ENCODE measurements at regions not wholly inside any gene's neighbourhood (a gene's known extent, or its start where the extent isn't known, plus 50 kb on each side); places are given as distances from the start of the nearest gene placed in this dataset.
A peak's percentile ranks its signal among the peaks of the same experiment; 100 is the strongest.
"Not testable (repeated sequence)": the region's sequence is repeated elsewhere in the genome, so short reads cannot be mapped to it uniquely, and the experiment has no call there.

- peak in 1 of 2 donors; percentile 8 for DNase-seq
- 67 to 76% (median 74%) methylated on average over 6 to 13 of the region's 13 CpGs for WGBS, 5 donors
- Histone ChIP-seq H3K27me3 (peaks cover 0 to 5% (median 0%) of the 10 kb centered on the region in 3 donors), H3K9me3 (no peaks in the 10 kb centered on the region), H3K4me1 (peaks cover 17 to 30% (median 22%) of the 10 kb centered on the region in 4 donors), H3K36me3 (no peaks in the 10 kb centered on the region), H3K4me3 (no peak overlapping the region), H3K27ac (peak overlapping the region in 1 of 5 donors; percentile 27)
- intact Hi-C loops (cut with DNase I; ENCODE audit: low total_unique reads), result no loop called here
- TF ChIP-seq POLR2A (IDR thresholded peaks at IDR 0.05) (no peak), CTCF (IDR thresholded peaks at IDR 0.05) (no peak), POLR2AphosphoS5 (IDR thresholded peaks at IDR 0.05) (no peak), EP300 (IDR thresholded peaks at IDR 0.05) (no peak)
Measured at GRCh38 chr22:46031965-46032851, 55.2 kb upstream of the WNT7B start.

GRCh38 chr22:46033256-46034200, 56.6 kb upstream of the WNT7B start:
- Histone ChIP-seq H3K4me1 (peaks cover 13 to 26% (median 20%) of the 10 kb centered on the region in 4 donors), H3K27me3 (no peaks in the 10 kb centered on the region), H3K36me3 (no peaks in the 10 kb centered on the region), H3K9me3 (no peaks in the 10 kb centered on the region), H3K4me3 (no peak overlapping the region), H3K27ac (peak overlapping the region in 1 of 5 donors; percentile 27)
- peak in 1 of 2 donors; percentile 2 for DNase-seq
- TF ChIP-seq EP300 (IDR thresholded peaks at IDR 0.05), result no peak
- no peak for TF ChIP-seq POLR2AphosphoS5 (IDR thresholded peaks at IDR 0.05)
- TF ChIP-seq CTCF (IDR thresholded peaks at IDR 0.05), result no peak
- no peak for TF ChIP-seq POLR2A (IDR thresholded peaks at IDR 0.05)
- 84 to 95% (median 92%) methylated on average over 11 of the region's 11 CpGs for WGBS, 5 donors
- intact Hi-C loops (cut with DNase I; ENCODE audit: low total_unique reads), result no loop called here

- H3K36me3 ChIP-seq; H3K4me3 ChIP-seq; H3K27me3 ChIP-seq; intact Hi-C loops (cut with DNase I; ENCODE audit: low total_unique reads); H3K9me3 ChIP-seq; DNase-seq: not testable (repeated sequence)
- H3K4me1 ChIP-seq, result peaks cover 13 to 30% (median 21%) of the 10 kb centered on the region in 4 donors
- H3K27ac ChIP-seq, result peak overlapping the region in 1 of 5 donors; percentile 98
- WGBS, 5 donors, result 85 to 91% (median 88%) methylated on average over 5 of the region's 5 CpGs
Measured at GRCh38 chr22:46034480-46034879, 57.5 kb upstream of the WNT7B start.

DNA sequence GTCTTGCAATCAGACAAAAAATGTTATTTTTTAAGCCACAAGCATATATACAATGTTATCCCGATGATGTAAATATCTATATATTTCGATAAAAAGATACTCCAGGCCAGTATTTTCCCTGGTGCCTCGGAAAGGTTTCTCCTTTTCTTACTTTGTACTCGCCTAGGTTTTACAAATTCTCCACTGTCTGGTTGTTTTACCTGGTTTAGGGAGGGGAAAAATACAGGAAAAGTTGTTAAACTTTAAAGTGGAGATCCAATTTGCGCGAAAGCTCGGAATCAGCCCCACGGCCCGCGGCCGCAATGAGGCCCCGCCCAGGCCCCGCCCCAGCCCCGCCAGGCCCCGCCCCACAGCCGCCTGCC, 58.4 kb upstream of the WNT7B start:
- H3K27me3 ChIP-seq, result no peaks in the 10 kb centered on the region
- intact Hi-C loops (cut with DNase I; ENCODE audit: low total_unique reads), result no loop called here

More for the DNA sequence above, 58.4 kb upstream of the WNT7B start:
- no peaks in the 10 kb centered on the region for H3K36me3 ChIP-seq
- TF ChIP-seq POLR2AphosphoS5 (IDR thresholded peaks at IDR 0.05) (no peak), CTCF (IDR thresholded peaks at IDR 0.05) (no peak), POLR2A (IDR thresholded peaks at IDR 0.05) (no peak), EP300 (IDR thresholded peaks at IDR 0.05) (no peak)
- H3K9me3 ChIP-seq, result no peaks in the 10 kb centered on the region
- H3K4me3 ChIP-seq, result peak overlapping the region; percentile 27 to 45 (median 34)
- H3K4me1 ChIP-seq, result peaks cover 13 to 30% (median 21%) of the 10 kb centered on the region in 4 donors
- WGBS, 5 donors, result 1 to 4% (median 1%) methylated on average over 14 to 16 of the region's 16 CpGs
- peak overlapping the region in 4 of 5 donors; percentile 97 to 98 (median 98) for H3K27ac ChIP-seq
- no peak for DNase-seq

Data from stomach (tissue), 8 donors.